ENCODE measurements at regions not wholly inside any gene's neighbourhood (a gene's known extent, or its start where the extent isn't known, plus 50 kb on each side); places are given as distances from the start of the nearest gene placed in this dataset.

DNA sequence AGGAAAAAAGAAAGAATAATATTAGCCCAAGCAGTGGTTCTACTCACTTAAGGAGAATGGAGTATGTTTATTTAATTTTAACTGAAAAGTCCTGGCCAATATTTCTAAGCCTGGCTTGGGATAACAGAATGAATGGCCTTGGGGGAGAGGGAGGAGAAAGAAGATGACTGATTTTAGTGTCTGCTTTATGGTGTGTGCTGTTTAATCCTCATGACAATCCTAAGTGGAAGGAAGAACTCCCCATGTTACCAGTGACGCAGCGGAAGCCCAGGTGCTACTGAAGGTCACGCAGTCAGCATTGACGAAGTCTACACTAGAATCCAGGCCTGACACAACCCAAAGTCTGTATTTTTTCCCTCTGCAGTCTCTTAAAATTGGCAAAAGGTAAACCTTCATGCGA is 50.5 kb downstream of the PALM2AKAP2 start:
- no peak for DNase-seq

DNA sequence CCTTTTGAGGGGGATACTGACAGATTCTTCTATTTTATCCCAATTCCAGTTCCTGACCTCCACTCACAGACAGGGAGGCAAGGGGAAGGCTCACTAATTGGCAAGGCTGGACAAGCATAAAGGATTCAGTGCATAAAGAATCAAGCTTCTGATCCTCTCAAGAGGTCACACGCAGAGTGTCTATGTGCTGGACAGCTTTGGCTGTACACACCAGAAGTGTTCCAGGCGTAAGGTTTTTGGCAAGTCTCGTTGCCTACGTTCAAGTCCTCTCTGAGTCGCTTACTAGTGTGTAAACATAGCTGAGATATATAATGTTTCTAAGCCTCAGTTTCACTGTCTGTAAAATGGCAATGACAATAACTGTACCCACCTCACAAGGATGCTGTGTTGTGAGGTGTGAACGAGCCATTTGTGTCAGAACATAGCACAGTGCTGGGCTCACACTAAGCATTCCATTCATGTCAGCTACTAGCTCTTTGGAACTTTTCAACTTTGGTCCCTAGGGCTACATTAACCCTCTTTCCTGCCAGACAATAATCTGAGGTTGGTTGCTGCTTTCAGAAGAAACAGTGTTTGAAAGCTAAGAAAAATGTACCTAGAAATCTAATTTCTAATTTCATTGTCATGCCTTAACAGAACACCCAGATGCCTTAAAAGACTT is 52.1 kb downstream of the PALM2AKAP2 start:
- DNase-seq = no peak

DNA sequence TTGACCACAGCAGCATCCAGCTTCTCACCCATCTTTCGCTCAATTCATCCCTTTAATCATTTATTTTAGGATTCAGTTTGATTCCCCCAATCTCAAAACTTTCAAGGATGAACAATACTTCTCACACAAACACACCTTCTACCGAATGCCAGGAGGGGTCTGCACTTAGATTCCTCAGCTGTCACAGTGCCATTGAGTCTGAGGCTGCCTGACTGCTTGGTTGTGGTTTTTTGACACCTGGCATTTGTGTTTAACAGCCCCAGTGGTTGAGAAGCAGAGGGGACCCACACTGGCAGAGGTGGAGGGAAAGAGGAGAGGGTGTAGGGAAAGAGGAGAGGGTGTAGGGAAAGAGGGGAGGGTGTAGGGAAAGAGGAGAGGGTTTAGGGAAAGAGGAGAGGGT is 54.9 kb downstream of the PALM2AKAP2 start:
- no peak for DNase-seq

DNA sequence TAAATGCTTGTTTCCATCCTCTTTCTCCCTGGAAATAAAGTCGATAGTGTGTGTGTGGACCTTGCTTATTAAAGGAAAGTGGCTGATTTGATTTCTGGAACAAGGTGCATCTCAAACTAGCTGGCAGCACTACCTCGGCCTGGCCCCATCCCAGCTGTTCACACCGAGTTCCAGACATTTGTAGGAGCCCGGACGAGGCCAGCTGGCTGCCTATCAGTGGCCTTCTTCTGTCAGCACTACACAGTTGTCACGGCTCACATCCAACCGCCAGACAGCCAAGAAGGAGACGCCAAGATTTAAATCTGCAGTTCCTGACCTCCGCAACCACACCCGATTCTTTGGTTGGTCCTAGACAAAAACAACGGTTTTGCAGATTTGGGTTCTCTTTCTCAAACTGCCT is 63.6 kb downstream of the PALM2AKAP2 start:
- no peak for DNase-seq

DNA sequence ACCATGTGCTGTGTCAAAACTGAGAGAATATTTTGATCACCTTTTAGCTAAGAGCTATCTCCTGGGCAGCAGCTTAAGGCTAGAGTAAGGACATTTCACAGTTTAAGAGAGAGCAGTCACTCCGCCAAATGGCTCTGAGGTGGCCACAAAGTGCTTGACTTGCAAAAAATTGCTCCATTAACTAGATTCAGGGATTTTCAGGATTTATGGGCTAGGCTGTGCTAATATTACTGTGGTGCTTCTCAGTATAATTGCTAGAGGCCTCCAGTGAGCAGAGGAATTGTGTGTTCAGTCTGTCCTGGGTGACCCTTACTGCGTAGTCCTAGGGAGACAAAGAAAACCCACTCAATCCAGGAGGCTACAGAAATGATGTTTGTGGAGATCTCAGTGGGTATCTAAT is 65.2 kb downstream of the PALM2AKAP2 start:
- DNase-seq = no peak

DNA sequence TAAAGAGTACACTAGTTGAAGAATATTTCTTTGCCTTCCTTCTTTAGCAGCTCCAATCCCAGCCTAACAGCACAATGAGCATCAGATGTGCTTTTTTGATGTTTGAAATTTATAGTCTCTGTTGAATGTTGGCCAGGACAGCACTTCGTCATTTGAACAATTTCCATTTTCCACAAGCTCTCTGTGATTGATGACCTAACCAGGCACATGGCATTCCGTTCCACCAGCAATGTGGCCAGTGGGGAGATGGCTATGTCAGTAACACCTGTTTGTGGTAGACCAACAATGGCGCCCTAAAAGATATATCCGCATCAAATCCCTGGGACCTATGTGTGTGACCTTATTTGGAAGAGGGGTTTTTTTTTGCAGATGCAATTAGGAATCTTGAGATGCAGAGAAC is 66.8 kb downstream of the PALM2AKAP2 start:
- no peak for DNase-seq

DNA sequence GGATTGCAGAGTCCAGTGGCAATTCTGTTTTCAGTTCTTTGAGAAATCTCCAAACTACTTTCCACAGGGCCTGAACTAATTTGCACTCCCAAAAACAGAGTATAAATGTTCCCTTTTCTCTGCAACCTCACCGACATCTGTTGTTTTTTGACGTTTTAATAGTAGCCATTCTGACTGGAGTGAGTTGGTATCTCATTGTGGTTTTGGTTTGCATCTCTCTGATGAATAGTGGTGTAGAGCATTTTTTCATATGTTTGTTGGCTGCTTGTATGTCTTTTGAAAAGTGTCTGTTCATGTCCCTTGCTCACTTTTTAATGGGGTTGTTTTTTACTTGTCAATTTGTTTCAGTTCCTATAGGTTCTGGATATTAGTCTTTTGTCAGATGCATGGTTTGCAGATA is 72.6 kb downstream of the PALM2AKAP2 start:
- DNase-seq = no peak

DNA sequence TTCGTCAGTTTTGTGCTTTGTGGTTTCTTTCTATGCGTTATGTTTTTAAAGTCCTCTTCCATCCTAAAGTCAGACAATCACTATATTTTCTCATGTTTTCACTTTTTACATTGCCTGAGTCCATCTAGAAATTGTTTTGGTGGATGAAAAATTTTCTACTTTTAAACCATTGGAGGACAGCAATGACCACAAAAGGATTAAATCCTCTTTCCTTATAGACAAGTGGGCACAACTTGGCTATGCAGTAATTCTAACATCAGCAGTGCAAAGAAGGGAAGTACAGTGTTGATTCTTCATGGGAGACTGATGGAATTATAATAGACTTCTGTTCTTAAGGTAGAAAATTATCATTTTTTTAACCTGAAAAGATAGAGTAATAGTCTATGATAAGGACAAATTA is 75.5 kb downstream of the PALM2AKAP2 start:
- DNase-seq = no peak

DNA sequence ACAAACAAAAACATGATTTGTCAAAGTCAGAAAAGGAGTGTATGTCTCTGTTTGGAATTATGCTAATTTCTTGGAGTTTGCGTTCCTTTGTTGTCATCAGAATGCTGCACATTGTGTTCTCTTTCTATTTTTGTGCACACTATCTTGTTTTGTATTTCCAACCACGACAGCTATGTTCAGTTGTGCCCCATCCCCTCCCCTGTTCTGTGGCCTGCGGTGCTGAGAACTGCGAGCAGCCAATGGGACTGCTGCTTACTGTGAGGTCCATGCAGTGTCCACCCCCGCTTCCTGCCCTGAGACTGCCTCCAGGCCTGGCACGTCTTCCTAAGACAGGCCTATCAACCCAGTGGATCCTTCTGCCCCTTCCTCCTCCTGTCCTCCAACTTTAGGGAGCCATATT is 76.8 kb downstream of the PALM2AKAP2 start:
- DNase-seq = no peak

DNA sequence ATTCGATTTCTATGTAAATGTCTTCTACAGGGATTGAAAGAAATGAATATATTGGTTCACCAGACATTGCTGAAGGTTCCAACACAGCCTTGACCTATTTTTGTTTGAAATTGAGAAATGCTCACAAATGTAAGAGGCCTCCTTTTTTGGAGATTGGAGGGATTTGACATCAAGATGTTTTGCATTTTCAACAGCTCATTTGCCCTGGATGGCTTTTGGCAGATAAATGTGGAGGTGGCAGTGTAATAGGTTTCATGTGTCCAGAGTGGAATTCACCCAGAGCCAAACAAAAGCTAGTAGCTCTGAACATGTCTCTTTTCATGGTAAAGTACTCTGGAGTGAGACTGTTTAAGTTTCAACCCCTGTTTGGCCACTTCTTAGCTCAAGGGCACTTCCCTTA is 77.3 kb downstream of the PALM2AKAP2 start:
- no peak for DNase-seq

DNA sequence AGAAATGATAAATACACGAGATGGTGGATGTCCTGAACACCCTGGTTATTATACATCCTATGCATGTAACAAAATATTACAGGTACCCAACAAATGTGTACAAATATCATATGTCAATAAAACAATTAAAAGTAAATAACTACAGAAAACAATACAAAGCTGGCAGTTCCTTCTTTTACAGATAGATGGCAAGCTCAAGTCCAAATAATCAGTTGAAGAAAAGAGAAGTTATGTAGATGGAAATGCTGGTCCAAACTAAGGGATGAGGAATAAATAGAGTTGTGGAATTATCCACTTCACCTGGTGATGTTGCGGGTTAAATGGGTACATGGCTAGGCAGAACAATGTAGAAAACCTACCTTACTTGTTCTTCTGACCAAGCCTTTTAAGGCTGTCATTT is 79.4 kb downstream of the PALM2AKAP2 start:
- no peak for DNase-seq

DNA sequence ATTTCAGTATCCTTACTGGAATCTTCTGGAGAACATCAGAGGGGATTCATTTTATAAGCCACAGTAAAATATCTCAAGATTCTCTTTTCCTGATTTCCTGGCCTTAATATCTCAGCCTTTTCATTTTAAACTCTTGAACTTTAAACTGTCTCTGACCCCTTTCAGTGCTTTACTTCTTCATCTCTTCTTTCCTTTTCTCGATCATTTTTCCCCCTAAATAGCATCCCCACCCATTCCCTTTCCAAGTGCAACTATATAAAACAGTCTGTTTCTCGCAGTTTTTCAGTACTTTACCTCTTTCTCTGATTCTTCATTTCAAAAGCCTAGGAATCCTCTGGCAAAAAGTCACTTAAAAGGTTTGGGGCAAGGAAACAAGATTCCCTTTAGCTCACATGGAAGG is 80.5 kb downstream of the PALM2AKAP2 start:
- no peak for DNase-seq

DNA sequence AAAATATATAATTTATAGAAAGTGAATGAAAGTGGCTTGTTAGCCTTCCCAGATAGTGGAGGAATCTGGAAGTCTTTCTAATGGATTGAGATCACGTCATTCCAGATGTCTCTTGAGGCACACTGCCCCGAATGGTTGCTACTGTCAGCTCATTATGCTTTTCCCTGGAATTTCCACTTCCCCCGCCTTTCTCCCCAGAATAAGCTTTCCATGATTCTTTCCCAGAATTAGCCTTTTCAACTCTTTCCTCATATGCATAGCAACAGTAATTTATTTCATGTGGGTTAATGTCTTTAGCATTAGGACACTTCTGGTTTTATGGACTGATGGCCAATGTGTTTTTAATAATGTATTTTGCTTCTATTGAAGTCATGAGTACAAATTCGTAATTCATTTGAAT is 81.5 kb downstream of the PALM2AKAP2 start:
- no peak for DNase-seq

DNA sequence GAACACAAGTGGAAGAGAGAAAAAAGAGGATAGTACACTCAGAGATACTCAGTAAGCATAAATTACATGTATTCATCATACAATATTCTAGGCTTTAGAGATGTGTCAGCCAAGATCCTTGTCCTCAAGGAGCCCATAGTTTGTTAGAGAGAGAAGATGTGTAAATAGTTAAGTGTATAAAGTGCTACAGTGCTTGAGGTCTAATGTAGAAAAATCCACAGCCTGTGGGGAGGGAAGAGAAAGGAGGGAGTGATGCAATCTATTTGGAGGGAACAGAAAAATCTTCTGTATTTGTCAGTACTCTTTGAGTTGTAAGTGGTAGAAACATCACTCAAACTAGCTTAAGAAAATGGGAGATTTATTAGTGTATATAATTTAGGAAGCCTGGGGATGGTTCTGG is 81.9 kb downstream of the PALM2AKAP2 start:
- DNase-seq = no peak

DNA sequence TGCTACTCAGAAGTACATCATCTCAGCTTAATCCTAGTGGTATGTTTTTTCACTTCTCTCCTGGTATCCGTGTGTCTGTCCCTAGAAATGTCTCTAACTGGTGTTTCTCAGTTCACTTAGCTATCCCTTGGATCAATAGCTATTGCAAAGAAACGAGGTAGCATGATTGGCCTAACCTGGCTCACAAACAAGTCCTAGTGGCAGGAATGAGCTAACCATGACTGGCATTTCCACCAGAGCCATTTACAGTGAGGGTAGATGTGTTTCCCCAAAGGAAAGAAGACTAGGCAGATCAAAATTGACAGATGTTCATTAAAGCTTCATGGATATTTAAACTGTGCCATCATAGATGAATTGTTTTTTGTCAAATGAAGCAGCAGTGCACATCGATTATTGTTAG is 82.5 kb downstream of the PALM2AKAP2 start:
- no peak for DNase-seq

DNA sequence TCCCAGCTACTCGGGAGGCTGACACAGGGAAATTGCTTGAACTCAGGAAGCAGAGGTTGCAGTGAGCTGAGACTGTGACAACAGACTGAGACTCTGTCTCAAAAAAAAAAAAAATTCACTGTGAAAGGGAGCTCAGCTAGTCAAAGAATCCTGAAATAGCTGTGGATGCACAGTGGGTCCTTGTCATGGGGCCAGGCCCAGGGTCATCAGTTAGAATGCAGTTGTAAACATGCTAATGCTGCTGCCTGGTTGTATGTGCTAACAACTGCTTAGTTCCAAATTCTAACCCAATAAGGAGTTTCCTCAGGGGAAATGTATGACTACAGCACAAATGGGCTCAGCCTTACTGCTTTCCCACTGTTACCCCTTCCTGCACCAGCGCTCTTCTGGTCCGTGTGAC is 84.0 kb downstream of the PALM2AKAP2 start:
- no peak for DNase-seq

DNA sequence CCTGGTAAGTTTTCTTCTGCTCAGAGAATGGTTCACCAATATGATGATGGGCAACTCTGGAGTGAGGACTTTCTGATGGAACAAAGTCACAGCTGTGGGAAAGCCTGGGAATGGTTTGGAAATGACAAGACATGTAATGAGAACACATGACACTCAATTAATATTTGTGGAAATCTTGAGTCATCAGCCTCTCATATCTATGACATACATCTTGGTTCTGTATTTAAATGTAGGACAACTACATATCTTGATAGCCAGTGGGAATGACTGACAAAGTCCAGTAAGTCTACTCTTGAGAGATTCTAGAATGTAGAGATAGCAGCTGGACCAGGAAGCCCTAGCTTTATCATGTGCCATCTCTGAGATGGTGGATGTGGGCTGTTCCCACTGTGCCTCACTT is 85.5 kb downstream of the PALM2AKAP2 start:
- DNase-seq = no peak

DNA sequence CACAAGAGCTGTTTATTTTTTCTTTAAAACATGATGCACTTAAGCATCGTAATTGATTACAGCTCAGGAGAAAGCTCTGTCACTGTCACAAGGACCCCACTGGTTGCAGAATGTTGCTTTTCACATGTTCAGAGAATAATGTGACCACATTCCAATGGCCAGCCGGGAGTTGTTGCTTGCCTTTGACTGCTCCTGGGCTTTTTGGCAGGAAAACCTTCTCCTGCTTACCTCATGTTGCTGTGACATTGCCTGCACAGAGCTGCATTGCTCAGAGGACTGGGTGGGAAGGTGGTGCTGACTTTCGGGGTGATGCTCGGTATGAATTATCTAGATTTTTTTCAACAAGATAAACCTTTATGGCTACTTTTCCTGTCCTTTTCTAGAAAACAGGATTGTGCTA is 88.2 kb downstream of the PALM2AKAP2 start:
- no peak for DNase-seq

DNA sequence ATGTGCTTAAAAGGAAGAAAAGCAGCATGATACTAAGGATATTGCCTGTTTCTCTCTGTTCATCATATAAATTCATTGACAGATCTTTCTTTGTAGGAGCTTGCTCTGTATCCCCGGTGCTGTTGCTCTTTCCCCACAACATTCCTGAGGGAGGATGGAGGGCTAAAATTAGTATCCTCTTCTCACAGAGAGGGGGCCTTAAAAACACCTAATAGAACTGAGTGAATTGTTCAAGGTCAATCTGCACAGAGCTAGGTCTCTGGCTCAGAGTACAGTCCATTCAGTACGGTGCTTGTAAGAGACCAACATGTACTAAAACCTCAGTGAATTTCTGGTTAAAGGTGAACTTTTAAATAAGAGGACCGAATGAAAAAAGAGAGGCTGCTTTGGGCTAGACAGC is 88.7 kb downstream of the PALM2AKAP2 start:
- DNase-seq = no peak

DNA sequence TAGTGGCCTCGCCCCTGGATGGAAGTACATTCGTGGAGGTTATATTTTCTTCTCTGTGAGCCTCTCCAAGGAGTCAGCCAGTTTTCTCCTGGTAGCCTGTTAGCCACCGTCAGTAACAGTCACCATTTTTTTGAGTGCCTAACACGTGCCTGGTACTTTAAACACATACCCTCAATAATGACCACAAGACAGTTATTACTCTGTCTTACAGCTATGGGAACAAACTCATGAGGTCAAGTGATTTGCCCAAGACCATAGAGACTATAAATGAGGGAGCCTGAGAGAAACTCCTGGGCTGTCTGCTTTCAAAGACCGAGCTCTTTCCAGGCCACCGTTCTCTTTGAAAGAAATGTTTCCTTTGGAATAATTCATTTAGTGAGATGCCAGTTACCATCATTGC is 90.4 kb downstream of the PALM2AKAP2 start:
- no peak for DNase-seq

DNA sequence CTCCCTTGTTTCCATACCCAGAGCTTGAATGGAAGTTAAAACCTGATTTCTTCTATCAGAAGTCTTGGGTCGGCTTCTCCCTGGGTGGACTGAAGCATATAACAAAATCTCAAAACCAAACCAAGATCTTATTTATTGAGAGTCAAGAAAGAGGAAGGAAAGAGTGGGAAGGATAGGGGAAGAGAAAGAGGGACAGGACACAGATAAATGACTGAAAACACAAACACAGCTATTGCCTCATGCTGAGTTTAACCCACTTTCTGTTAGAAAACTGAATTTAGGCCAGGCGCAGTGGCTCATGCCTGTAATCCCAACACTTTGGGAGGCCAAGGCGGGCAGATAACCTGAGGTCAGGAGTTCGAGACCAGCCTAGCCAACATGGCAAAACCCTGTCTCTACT is 92.9 kb downstream of the PALM2AKAP2 start:
- no peak for DNase-seq

DNA sequence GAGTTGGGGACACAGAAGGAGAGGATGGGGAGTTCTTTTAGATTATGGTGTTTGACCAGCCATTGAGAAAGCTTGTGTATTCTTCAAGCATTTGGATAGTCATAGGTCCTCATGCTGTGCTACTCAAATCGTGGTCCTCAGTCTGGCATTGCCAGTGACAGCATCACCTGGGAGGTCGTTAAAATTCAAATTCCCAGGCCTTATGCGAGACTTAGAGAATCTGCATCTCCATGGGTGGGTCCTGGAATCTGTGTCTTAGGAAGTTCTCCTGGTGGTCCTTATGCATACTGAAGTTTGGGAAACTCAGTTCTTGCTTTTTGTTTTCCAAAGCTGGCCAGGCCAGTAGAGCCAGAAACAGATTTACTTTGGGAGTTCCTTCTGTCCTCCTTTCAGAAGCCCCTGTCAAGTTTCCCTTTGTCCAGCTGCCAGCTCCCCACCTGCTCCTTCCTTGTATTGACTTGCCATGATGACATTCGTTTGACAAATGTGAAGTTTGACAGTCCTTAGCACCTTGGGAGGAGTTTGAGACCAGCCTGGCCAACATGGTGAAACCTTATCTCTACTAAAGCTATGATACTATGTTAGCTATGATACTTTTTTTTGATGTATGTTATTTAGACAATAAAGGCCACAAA is 95.6 kb downstream of the PALM2AKAP2 start:
- DNase-seq = no peak

DNA sequence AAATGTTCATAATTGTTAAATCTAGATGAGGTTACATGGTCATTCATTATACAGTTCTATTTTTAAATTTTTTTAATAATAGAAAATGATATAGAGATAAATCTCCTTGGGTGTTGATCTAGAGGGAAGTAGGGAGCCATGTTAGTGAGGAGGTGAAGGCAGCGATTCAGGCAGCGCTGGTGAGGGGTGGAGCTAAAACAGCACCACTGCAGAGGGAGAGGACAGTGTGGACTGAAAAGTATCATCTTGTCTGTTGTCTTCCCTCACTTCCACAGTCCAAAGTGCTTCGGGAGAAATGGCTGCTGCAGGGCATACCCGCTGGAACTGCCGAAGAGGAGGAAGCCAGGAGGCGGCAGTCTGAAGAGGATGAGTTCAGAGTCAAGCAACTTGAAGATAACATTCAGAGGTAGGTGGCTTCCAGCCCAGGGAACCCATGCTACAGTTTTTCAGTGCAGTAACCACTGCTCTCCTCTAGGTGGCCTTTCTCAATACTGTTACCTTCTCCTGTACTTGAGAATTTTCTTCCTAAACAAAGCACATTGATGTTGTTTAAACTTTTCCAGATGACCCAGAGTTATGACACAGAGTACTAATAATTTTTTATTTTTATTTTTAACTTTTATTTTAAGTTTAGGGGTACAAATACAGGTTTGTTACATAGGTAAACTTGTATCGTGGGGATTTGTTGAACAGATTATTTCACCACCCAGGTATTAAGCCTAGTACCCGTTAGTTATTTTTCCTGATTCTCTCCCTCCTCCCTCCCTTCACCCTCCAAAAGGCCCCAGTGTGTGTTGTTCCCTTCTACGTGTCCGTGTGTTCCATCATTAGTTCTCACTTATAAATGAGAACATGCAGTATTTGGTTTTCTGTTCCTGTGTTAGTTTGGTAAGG is 100.5 kb downstream of the PALM2AKAP2 start:
- no peak for DNase-seq

DNA sequence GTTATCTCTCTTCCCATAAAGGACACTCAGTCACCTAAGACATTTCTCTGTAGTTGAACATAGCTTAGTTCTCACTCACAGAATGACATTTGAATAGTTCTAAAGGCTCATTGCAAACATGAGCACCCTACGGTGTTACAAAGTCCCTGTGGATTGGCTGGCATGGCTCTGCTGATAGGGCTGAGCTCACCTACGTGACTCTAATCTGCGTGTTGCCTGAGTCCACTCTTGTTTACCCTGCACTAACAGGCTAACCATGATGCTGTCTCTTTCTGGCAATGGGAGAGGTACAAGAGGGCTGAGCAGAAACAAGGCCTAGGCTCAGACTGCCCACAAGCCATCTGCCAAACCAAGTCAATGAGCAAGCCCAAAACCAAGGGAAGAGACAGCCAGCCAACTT is 103.6 kb downstream of the PALM2AKAP2 start:
- no peak for DNase-seq
